ENCODE measurements at regions not wholly inside any gene's neighbourhood (a gene's known extent, or its start where the extent isn't known, plus 50 kb on each side); places are given as distances from the start of the nearest gene placed in this dataset.

GRCh38 chr9:99660191-99660636 lies 161.5 kb upstream of the NR4A3 start:
- H3K27ac ChIP-seq (ENCODE audit: low read depth, low read length) = no peak overlapping the region
- no peaks in the 10 kb centered on the region for H4K20me1 ChIP-seq (ENCODE audit: control insufficient read depth, insufficient read depth, low read depth, low read length)
- no peaks in the 10 kb centered on the region for H3K79me2 ChIP-seq (ENCODE audit: control insufficient read depth, low read length)
- no peak overlapping the region for H3K4me3 ChIP-seq (ENCODE audit: low read length)
- H3K36me3 ChIP-seq (ENCODE audit: control insufficient read depth, low read length) = no peaks in the 10 kb centered on the region
- no peaks in the 10 kb centered on the region for H3K9me2 ChIP-seq (replicated peaks; ENCODE audit: control insufficient read depth, low read length)
- H3K4me2 ChIP-seq (ENCODE audit: low read length) = peak overlapping the region; percentile 38
- no peak for TF ChIP-seq CTCF (IDR thresholded peaks at IDR 0.05; ENCODE audit: low read depth, low read length, poor library complexity, severe bottlenecking)
- no peak for TF ChIP-seq EZH2phosphoT487 (IDR thresholded peaks at IDR 0.05; ENCODE audit: borderline replicate concordance, low read length)
- peaks cover 11% of the 10 kb centered on the region for H3K4me1 ChIP-seq (ENCODE audit: control insufficient read depth, low read length)
- H3K9me3 ChIP-seq (ENCODE audit: control insufficient read depth, insufficient read depth, low read length) = no peaks in the 10 kb centered on the region; the same call in 1 of the 2 replicates
- no peaks in the 10 kb centered on the region for H3F3A ChIP-seq (ENCODE audit: control insufficient read depth, insufficient read depth)
- no peaks in the 10 kb centered on the region for H3K27me3 ChIP-seq (ENCODE audit: control insufficient read depth, low read length)

DNA sequence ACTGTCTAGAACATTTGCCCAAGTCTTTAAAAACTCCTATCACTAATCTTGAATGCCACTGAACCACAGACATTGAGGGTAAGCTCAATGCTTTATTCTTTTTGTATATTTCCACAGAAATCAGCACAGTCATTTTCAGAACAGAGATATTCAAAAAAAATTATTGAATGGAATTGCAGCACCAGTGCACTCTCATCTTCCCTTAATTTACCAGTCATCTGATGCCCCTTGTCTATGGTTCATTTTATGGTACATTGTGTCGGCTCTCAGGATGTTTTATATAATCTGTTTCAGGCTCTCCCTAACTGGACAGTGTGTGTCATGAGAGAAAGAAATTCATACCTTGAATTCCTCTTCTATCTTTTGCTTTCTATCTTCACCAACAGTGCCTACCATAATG lies 158.4 kb upstream of the NR4A3 start:
- Histone ChIP-seq H3K27me3 (ENCODE audit: control insufficient read depth, low read length) (no peaks in the 10 kb centered on the region), H3K4me1 (ENCODE audit: control insufficient read depth, low read length) (peaks cover 15% of the 10 kb centered on the region), H3K79me2 (ENCODE audit: control insufficient read depth, low read length) (no peaks in the 10 kb centered on the region), H4K20me1 (ENCODE audit: control insufficient read depth, insufficient read depth, low read depth, low read length) (no peaks in the 10 kb centered on the region), H3K36me3 (ENCODE audit: control insufficient read depth, low read length) (no peaks in the 10 kb centered on the region), H3K9me3 (ENCODE audit: control insufficient read depth, insufficient read depth, low read length) (no peaks in the 10 kb centered on the region; the same call in 1 of the 2 replicates), H3K27ac (ENCODE audit: low read depth, low read length) (no peak overlapping the region), H3K9me2 (replicated peaks; ENCODE audit: control insufficient read depth, low read length) (no peaks in the 10 kb centered on the region), H3K4me2 (ENCODE audit: low read length) (no peak overlapping the region), H3K4me3 (ENCODE audit: low read length) (no peak overlapping the region), H3F3A (ENCODE audit: control insufficient read depth, insufficient read depth) (no peaks in the 10 kb centered on the region)
- TF ChIP-seq CTCF (IDR thresholded peaks at IDR 0.05; ENCODE audit: low read depth, low read length, poor library complexity, severe bottlenecking) (no peak), EZH2phosphoT487 (IDR thresholded peaks at IDR 0.05; ENCODE audit: borderline replicate concordance, low read length) (no peak)

GRCh38 chr9:99663856-99664255 lies 157.8 kb upstream of the NR4A3 start:
- H3K4me1 ChIP-seq (ENCODE audit: control insufficient read depth, low read length) = peaks cover 15% of the 10 kb centered on the region
- TF ChIP-seq CTCF (IDR thresholded peaks at IDR 0.05; ENCODE audit: low read depth, low read length, poor library complexity, severe bottlenecking) (no peak), EZH2phosphoT487 (IDR thresholded peaks at IDR 0.05; ENCODE audit: borderline replicate concordance, low read length) (no peak)
- no peak overlapping the region for H3K4me2 ChIP-seq (ENCODE audit: low read length)
- no peaks in the 10 kb centered on the region for H3K9me2 ChIP-seq (replicated peaks; ENCODE audit: control insufficient read depth, low read length)
- H3F3A ChIP-seq (ENCODE audit: control insufficient read depth, insufficient read depth) = no peaks in the 10 kb centered on the region
- H3K27me3 ChIP-seq (ENCODE audit: control insufficient read depth, low read length) = no peaks in the 10 kb centered on the region
- H3K9me3 ChIP-seq (ENCODE audit: control insufficient read depth, insufficient read depth, low read length) = no peaks in the 10 kb centered on the region; the same call in 1 of the 2 replicates
- H3K36me3 ChIP-seq (ENCODE audit: control insufficient read depth, low read length) = no peaks in the 10 kb centered on the region
- H4K20me1 ChIP-seq (ENCODE audit: control insufficient read depth, insufficient read depth, low read depth, low read length) = no peaks in the 10 kb centered on the region
- no peaks in the 10 kb centered on the region for H3K79me2 ChIP-seq (ENCODE audit: control insufficient read depth, low read length)
- H3K27ac ChIP-seq (ENCODE audit: low read depth, low read length) = no peak overlapping the region
- H3K4me3 ChIP-seq (ENCODE audit: low read length) = no peak overlapping the region

Data from DOHH2 (cell line).